HG03095 (cell line): ENCODE measurements at regions not wholly inside any gene's neighbourhood (a gene's known extent, or its start where the extent isn't known, plus 50 kb on each side); places are given as distances from the start of the nearest gene placed in this dataset.
"Not testable (repeated sequence)": the region's sequence is repeated elsewhere in the genome, so short reads cannot be mapped to it uniquely, and the experiment has no call there.

Source experiments
- ATAC-seq: cut with Tn5 transposase; IDR thresholded peaks from one replicate; pipeline ENCODE4 v1.9.1; 2021; ENCODE audit warnings: moderate library complexity; ENCODE audit not compliant: unreplicated experiment

DNA sequence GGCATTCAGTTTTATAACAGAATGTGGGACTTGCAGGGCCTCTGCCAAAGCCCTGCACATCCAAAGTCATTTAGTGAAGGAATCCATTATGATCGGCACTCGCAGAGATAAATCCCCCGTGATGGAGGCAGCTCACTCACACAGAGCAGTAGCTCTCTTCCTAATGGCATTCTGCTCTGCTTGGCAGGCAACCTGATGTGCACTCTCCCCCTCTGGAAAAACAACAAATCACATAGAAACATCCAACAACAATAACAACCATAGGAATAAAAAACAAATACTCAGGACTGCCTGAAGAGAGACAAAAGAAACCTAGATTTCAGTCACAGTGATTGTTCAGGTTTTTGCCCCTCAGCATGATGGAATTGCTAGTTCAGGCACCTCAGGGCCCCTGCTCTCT lies 59.7 kb downstream of the NAA11 start:
- no peak for ATAC-seq

DNA sequence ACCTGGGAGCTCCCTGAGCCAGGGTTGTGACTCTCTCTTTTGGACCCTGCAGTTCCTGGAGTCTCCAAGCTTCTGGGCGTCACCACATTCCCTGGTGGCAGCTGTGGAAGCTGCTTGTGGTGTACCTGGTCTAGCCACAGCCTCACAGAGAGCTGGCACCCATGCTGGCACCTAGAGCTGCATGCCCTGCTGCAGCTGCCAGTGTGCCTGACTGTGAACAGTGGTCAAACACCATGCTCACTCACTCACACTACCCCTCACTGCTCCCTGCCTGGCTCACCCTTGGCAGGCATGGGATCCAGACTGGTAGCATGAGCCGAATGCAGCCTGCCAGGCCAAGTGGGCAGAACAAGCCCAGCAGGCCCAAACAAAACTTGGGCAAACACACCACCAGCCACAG lies 66.6 kb downstream of the NAA11 start:
- no peak for ATAC-seq

DNA sequence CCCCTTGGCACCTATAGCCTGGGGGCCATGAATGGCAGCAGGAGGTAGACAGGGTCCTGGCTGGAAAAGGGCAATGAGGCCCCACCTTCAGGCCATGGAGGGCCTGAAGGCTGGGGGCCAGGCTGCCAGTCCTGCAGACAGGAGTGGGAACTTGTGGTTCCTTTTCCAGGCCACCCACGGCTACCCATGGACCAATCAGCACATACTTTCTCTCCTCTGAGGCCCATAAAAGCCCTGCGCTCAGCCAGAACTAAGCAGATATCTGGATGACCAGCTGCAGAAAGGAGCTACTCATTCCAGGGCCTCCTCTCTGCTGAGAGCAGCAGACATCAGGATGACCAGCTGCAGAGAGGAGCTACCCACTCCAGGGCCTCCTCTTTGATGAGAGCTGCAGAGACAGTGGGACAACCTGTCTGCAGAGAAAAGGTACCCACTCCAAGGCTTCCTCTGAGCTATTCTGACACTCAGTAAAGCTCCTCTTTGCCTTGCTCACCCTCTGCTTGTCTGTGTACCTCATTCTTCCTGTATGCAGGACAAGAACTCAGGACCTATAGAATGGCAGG lies 67.2 kb downstream of the NAA11 start:
- no peak for ATAC-seq

DNA sequence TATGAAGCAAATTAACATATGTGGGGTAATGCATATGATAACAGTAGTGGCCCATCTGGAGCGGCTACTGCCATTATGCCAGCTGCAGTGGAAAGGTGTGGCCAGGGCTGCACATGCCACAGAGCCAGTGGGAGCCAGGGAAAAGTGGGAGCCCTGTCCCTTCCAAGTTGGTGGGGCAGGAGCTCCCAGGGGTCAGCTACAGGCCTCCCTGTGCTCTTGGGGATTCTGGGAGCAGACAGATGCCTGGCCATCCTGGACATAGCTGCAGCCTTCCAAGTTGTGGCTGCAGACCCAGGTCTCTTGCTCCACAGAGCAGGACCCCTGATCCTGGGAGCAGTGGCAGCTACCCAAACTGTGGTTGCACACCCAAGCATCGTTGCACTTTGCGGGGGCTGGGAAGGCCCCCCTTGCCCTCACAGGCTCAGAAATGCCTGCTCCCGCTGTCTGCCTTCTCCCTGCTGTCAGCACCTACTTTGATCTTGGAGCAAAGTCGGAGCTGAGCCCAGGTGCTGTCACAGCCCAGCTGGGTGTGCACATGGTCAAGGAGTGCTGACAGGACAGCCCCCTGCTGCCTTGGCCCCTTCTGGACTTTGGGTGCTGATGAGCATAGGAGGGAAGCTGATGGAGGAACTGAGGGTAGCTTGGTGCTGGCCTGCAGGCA lies 67.8 kb downstream of the NAA11 start:
- ATAC-seq: no peak

DNA sequence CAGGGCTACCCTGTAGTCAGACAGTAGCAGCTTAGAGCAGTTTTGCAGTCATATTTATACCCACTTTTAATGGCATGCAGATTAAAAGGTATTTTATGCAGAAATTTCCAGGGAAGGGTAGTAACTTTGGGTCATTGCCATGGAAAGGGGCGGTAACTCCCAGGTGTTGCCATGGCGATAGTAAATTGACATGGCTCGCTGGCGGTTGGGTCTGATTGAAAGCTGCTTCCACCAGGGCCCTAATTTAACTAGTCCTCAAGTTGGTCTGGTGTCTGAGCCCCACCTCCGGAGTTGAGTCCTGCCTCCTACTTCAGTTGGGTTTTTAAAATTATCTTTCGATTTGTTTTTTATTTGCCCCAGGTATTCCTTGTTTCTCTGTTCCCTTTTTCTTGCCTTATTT lies 70.1 kb downstream of the NAA11 start:
- ATAC-seq: no peak

DNA sequence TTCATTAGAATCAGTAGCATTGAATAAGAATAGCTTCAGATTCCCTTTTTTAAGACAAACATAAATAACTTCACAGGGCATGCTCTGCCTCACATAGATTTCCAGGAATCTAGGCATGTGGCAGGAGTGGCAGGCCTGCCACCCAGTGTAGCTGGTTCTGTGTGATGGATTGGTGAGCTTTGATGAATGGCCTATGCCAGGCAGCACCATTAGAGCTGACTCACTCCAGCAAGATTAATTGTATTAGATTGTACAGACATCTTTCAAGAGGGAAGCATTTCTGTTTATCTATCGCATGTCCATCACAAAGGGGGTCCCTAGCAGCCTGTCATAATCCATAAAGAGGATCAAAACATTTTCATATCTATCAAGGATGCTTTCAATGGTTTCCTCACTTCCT lies 71.9 kb downstream of the NAA11 start:
- no peak for ATAC-seq

DNA sequence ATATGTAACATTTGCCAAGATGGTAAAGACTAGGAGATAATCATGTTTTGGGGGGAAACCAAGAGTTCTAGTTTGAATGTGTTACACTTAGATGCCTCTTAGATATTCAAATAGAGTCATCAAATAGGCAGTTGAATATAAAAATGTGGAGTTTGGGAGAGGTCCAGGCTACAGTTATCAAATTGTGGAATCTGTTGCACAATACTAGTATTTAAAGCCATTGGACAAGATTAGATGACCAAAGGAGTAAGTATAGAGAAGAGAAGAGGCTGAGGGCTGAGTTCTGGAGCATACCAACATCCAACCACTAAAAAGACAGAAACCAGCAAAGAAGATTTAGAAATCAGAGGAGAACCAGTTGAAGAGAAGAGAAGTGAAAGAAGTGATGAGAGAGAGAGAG lies 72.7 kb downstream of the NAA11 start:
- no peak for ATAC-seq

DNA sequence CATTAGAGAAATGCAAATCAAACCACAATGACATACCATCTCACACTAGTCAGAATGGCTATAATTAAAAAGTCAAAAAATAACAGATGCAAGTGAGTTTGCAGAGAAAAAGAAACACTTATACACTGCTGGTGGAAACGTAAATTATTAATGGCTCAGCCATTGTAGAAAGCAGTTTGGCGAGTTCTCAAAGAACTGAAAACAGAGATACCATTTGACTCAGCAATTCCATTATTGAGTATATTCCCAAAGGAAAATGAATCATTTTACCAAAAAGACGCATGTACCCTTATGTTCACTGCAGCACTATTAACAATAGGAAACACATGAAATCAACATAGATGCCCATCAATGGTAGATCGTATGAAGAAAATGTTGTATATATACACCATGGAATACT lies 75.0 kb downstream of the NAA11 start:
- ATAC-seq: no peak

DNA sequence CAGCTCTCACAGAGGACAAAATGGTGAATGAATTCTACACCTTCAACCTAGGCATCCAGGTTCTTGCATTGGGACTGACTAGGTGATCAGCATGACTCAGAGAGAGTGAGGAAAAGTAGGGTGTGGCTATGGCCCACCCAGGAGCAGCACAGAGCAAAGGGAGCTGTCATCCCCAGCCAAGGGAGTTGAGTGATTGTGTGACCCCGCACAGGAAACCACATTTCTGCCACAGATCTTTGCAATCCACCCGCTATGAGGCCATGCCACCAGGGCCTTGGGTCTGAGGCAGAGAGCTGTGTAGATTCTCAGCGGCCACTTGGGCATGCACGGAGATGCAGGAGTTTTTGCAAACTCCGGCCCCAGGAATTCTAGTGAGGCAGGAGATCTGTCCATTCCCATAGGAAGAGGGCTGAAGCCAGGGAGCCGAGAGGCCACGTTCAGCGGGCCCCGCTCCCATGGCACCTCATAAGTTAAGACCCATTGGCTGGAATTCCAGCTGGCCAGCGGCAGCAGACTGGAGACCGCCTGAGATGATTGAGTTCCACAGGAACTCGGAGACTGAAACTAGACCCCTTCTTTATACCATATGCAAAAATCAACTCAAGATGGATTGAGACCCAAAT lies 75.9 kb downstream of the NAA11 start:
- ATAC-seq: no peak

DNA sequence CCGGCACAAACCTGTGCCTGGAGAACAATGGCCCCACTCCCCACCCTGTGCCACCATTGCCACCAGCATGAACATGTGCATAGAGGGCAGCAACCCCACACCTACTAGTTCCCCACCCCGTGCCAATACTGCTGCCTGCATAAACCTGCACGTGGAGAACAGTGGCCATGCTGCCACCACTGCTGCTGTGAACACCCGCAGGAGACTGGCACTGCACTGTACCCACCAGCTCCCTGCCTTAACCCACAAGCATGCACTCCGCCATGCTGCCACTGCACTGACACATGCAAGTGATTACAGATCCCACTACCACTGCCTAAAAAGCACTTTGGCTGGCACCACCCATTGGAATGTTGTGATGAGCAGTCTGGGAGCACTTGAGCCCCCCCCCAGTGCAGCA lies 77.3 kb downstream of the NAA11 start:
- no peak for ATAC-seq

DNA sequence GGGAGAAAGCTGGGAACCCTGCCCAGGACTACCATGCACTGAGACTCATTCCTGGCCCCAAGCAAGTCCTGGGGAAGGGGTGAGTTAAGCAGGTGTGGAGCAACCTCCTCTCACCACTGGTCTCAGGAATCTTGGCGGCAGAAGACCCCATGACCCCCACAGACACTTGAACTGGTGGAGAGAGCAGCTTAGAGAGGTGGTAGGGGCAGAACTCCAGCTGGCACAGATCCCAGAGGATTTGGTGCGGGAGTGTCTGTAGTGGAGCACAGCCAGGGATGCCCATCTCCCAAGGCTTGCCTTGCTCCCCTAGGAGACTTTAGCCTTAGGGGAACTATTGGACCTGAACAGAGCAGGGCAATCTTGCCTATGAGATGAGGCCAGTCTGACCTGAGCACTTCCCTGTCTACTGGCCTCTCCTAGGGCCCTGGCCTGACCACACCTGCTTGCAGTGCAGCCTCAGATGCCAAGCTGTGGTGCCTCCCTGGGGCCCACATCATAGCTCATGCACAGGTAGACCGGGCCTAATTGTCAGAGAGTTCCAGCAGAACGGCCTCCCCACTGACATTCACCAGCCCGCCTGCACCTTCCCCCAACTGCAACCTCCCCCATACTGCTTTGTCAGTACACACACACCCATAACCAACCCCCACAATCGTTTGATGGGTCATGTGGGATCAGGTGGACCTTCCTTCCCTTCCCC lies 78.0 kb downstream of the NAA11 start:
- ATAC-seq: no peak

DNA sequence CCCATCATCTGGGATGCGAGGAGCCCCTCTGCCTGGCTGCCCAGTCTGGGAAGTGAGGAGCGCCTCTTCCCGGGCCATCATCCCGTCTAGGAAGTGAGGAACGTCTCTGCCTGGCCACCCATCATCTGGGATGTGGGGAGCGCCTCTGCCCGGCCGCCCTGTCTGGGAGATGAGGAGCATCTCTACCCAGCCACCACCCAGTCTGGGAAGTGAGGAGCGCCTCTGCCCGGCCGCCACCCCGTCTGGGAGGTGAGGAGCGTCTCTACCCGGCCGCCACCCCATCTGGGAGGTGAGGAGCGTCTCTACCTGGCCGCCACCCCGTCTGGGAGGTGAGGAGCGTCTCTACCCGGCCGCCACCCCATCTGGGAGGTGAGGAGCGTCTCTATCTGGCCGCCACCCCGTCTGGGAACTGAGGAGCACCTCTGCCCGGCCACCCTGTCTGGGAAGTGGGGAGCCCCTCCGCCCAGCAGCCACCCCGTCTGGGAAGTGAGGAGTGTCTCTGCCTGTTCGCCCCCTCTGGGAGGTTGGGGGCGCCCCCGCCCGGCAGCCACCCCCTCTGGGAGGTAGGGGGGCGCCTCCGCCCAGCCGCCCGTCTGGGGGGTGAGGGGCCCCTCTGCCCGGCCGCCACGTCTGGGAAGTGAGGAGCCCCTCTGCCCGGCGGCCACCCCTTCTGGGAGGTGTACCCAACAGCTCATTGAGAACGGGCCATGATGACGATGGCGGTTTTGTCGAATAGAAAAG lies 80.5 kb downstream of the NAA11 start:
- not testable (repeated sequence) for ATAC-seq

DNA sequence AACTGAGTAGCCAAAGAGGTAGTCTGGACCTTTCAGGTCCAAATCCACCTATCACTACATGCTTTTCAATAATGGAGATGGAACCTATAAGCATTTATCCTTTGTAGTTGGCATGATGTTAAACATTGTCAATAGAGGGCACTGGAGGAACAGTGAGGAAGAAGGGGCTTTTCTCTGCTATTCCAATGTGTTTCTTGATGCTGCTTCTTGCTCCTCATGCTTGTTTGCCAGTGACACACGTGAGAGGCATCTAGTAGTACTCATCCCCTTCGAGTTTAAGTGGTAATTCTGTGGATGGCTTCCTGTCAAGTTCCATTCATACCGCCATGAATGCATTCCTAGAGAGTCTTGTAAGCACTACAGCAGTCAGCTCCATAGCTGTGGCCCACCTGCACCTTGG lies 84.0 kb downstream of the NAA11 start:
- no peak for ATAC-seq

DNA sequence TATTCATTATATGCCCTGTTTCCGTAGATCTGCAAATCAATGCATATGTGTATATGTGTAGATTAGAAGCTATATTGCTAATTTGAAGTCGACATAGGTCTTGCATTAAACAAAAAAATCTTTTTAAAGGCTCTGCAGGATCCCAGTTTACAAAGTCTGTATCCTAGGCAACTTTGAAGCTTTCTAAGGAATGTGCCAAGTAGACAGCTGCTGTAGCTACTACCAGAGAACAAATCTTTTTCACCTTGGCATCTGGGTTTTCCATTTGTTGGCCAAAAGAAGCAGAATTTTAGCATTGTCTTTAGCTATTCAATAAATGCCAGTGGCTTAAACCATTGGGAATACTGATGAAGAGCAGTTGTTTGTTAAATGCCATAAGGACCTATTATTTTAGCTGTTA lies 88.0 kb downstream of the NAA11 start:
- ATAC-seq: no peak

DNA sequence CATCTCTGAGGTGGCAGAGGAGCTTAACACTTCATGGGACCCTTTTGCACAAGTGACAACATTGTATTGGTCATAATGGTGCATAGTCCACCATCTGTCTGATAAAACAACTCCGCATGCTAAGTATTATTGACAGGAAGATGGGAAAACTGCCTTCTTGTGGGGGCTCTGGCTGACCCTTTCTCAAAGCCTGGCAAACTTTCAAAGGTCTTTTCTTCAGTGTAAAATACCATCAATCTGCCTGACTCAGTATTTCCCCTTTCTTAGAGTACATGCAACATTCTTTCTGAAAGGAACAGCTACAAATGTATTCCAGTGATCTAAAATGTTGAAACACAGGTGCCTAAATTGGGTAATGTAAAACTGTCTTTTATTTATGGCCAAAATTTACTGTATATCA lies 89.1 kb downstream of the NAA11 start:
- no peak for ATAC-seq

DNA sequence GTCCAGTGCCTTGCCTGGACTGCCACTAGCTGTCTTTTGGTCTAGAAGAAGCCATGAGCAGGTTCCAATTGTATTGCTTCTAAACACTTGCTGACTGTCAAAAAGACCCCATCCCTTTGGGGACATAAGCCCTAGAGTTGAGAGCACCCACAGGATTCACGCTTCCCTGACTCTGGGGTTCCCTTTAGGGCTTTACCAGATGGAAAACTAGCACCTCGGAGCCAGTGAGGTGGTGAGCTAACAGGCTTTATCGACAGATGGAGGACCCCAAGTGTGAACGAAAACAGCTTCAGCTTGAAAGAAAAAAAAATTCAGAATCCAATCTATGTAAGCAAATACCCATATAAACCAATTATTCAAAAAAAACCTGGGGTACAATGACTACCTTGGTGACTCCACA lies 90.8 kb downstream of the NAA11 start:
- ATAC-seq: no peak

DNA sequence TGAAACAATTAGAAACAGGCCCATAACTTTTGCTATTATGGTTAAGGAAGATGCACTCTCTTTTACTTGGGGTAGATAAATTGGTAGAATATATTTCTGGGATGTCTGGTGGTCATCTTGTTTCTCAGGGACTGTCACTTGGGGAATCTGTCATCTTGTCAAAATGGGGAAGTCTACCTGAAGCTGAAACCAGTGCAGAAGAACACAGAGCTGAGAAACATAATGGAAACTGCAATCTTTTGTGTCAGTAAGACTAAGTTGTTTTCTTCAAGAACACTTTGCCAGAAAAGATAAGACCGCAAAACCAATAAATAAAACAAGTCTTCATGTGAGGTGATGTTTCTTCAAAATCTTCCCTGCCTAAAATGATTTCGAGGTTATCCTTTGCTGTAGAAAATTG lies 92.0 kb downstream of the NAA11 start:
- no peak for ATAC-seq

DNA sequence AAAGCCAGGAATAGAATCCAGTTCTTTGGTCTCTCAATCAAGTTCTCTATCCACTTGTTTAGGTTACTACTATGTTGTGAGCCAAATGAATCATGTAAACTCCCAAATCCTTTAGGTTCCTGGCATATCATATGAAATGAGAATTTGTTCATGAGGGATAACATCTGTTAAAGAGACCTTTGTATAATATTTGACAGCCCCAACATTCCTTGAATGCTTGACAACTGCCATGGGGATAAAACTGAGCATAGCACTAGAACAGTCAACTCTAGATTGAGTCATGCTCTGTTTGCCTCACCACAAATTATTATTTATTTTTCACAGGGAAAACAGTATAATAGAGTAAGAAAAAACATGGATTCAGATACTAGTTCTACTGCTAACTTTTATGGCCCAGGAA lies 93.3 kb downstream of the NAA11 start:
- ATAC-seq: no peak

DNA sequence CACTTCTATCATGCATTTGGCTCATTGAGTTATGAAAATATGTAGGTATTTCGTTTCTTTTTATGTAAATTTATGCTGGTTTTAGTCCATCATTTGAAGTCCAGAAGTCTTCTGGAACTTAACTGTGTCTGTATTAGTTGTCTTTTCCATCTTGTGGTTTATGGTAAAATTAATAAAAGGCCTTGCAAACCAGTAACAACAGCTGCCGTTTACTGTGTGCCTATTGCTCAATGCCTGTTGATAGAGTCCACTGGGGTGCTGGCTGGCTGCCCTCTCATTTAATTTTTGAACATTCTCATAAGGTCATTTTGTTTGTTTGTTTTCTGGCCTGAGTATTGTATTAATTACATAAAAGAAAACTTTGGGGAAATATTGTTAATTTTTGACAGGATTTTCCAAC lies 98.0 kb downstream of the NAA11 start:
- no peak for ATAC-seq

DNA sequence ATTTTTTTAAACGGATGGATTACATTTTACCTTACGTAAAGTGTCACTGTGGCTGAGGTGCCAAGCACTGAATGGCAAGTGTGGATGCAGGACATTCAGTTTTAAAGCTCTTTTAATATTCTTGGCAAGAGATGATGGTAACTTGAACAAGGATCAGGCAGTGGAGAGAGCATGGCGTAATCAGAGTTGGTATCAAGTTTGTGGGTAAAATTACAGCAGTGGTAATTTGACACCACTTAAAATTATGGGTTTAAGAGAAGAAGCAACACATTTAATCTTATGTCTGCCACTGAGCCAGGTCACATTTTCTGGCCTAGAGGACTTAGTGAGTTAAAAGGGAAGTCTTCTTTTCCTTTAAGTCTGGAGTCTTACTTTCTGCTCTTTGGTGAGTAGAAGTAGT lies 100.5 kb downstream of the NAA11 start:
- ATAC-seq: no peak

DNA sequence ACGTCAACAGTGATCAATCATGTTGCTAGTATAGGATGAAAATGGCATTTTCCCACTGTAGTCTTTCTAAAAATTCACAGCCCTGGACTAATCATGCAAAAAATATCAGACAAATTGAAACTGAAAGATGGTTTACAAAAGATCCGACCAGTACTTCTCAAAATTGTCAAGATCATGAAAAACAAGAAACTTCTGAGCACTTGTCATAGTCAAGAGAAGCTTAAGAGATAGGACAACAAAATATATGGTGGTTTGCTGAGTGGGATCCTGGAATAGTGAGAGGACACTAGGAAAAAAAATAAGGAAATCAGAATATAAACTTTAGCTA lies 101.1 kb downstream of the NAA11 start:
- ATAC-seq: no peak
